NT2/D1 (cell line): ENCODE measurements at regions not wholly inside any gene's neighbourhood (a gene's known extent, or its start where the extent isn't known, plus 50 kb on each side); places are given as distances from the start of the nearest gene placed in this dataset.

Experiments used
- DNase-seq: peaks from one replicate; pipeline ENCODE4 v3.0.0-alpha.2; 2011; ENCODE audit warnings: low read depth, low spot score
- H3K27me3 ChIP-seq: 2 replicates; pipeline ENCODE4 v1.6.0; 2011; ENCODE audit warnings: mild to moderate bottlenecking; ENCODE audit not compliant: insufficient read length, insufficient read depth
- H3K36me3 ChIP-seq: 2 replicates; pipeline ENCODE4 v1.6.1; 2011; ENCODE audit warnings: mild to moderate bottlenecking, low read length, mixed read lengths; ENCODE audit not compliant: insufficient read depth, insufficient read length
- H3K4me1 ChIP-seq: 2 replicates; pipeline ENCODE4 v1.5.1; 2011; ENCODE audit not compliant: insufficient read depth, insufficient read length
- H3K4me3 ChIP-seq: 2 replicates; pipeline ENCODE4 v1.5.1; 2011; ENCODE audit warnings: low read depth; ENCODE audit not compliant: insufficient read length
- H3K9ac ChIP-seq: 2 replicates; pipeline ENCODE4 v1.6.0; 2011; ENCODE audit warnings: low read depth; ENCODE audit not compliant: insufficient read length
- H3K9me3 ChIP-seq: 2 replicates; pipeline ENCODE4 v1.5.1; 2011; ENCODE audit warnings: mild to moderate bottlenecking, low read length; ENCODE audit not compliant: insufficient read depth
- SUZ12 ChIP-seq: IDR thresholded peaks from 2 replicates; pipeline ENCODE4 v1.6.1; 2011; ENCODE audit not compliant: insufficient read length, insufficient read depth; ENCODE audit errors: extremely low read depth
- YY1 ChIP-seq: IDR thresholded peaks from 2 replicates; pipeline ENCODE4 v1.6.1; 2011; ENCODE audit not compliant: insufficient read length, insufficient read depth
- ZNF274 ChIP-seq: IDR thresholded peaks from 2 replicates; pipeline ENCODE4 v1.6.1; 2011; ENCODE audit warnings: mild to moderate bottlenecking, low read depth, low read length

DNA sequence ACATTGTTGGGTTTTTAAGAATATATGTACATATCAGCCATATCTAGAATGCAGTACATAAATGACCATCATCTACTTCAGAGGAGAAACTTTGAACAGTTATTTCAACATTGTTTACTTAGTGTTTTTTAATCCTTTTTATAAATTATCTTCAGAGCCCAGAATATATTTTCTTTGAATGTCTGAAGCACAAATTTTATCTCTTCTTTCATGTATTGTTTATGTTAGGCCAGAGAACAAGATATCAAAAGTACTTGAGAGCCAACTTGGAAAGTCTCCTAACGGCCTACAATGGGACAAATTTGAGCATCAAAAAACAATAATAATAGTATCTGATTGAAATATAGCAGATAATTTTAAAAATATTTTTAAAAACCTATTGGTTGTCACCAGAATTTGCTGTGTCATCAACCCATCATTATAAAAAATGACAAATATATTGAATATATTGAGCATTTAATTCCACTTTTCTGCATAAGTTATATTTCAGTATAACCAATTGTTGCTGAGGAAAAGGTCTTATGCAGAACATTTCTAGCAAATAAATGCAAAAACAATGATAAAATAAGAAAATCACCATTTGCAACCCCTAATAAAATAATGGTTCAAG, 67.5 kb upstream of the CCNG1 start:
- H3K27me3 ChIP-seq = no peaks in the 10 kb centered on the region
- H3K9ac ChIP-seq = no peak overlapping the region
- H3K4me3 ChIP-seq = no peak overlapping the region
- H3K36me3 ChIP-seq = no peaks in the 10 kb centered on the region
- TF ChIP-seq SUZ12 = no peak
- TF ChIP-seq YY1 = no peak
- no peak for TF ChIP-seq ZNF274
- no peaks in the 10 kb centered on the region for H3K4me1 ChIP-seq
- H3K9me3 ChIP-seq = peaks cover 6% of the 10 kb centered on the region; the same call in 1 of the 2 replicates
- no peak for DNase-seq

GRCh38 chr5:163373436-163374084, 63.8 kb upstream of the CCNG1 start:
- no peaks in the 10 kb centered on the region for H3K36me3 ChIP-seq
- no peak overlapping the region for H3K4me3 ChIP-seq
- H3K9ac ChIP-seq = no peak overlapping the region
- no peaks in the 10 kb centered on the region for H3K27me3 ChIP-seq
- no peaks in the 10 kb centered on the region for H3K9me3 ChIP-seq
- TF ChIP-seq YY1 (no peak), ZNF274 (no peak), SUZ12 (no peak)
- no peaks in the 10 kb centered on the region for H3K4me1 ChIP-seq
- no peak for DNase-seq

DNA sequence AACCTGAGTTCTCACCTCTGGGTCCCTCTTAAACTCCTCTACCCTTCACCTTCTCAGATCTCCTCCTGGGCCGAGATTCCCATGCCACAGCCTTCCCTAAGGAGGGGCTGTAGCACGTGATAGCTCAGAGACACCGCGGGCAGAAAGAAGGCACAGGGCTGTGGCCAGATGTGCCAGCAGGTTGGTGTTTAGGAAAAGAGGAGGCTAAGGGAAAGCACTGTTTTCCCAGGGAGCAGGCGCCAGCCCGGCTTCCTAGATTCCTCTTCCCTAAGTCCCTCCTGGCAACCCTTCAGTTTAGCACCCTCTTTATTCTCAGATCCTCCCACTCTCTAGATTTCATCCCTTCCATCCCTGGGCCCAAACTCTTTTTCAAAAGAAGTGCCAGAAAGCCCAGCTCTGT, 59.4 kb upstream of the CCNG1 start:
- no peak for DNase-seq
- Histone ChIP-seq H3K27me3 (no peaks in the 10 kb centered on the region), H3K36me3 (no peaks in the 10 kb centered on the region), H3K4me3 (no peak overlapping the region), H3K4me1 (no peaks in the 10 kb centered on the region), H3K9me3 (no peaks in the 10 kb centered on the region), H3K9ac (no peak overlapping the region)
- no peak for TF ChIP-seq SUZ12
- no peak for TF ChIP-seq YY1
- no peak for TF ChIP-seq ZNF274

- no peak overlapping the region for H3K9ac ChIP-seq
- TF ChIP-seq SUZ12 = no peak
- TF ChIP-seq YY1 = no peak
- TF ChIP-seq ZNF274 = no peak
- no peak for DNase-seq
- no peaks in the 10 kb centered on the region for H3K4me1 ChIP-seq
- H3K36me3 ChIP-seq = no peaks in the 10 kb centered on the region
- H3K9me3 ChIP-seq = no peaks in the 10 kb centered on the region
- no peak overlapping the region for H3K4me3 ChIP-seq
- H3K27me3 ChIP-seq = no peaks in the 10 kb centered on the region
Observed at GRCh38 chr5:163379298-163380155, 57.9 kb upstream of the CCNG1 start.

- Histone ChIP-seq H3K36me3 (no peaks in the 10 kb centered on the region), H3K4me1 (no peaks in the 10 kb centered on the region), H3K9ac (no peak overlapping the region), H3K4me3 (no peak overlapping the region), H3K9me3 (no peaks in the 10 kb centered on the region), H3K27me3 (no peaks in the 10 kb centered on the region)
- TF ChIP-seq SUZ12 (no peak), ZNF274 (no peak), YY1 (no peak)
- no peak for DNase-seq
Observed at GRCh38 chr5:163381832-163382231, 55.6 kb upstream of the CCNG1 start.

DNA sequence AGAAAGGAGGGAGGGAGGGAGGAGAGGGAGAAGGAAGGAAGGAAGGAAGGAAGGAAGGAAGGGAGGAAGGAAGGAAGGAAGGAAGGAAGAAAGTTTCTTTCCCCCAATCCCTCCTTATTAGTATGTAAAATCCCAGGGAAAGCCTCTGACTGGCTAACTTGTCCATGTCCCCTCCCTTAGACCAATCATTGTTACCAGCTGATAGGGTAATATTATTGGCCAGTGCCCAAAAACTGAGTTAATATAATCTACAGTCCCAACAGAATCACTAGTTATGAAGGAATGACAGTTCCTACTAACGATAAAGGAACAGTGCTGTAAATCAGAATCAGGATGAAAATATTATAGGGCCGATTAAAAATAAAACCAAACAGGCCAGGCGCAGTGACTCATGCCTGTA, 53.6 kb upstream of the CCNG1 start:
- no peaks in the 10 kb centered on the region for H3K27me3 ChIP-seq
- DNase-seq = no peak

DNA sequence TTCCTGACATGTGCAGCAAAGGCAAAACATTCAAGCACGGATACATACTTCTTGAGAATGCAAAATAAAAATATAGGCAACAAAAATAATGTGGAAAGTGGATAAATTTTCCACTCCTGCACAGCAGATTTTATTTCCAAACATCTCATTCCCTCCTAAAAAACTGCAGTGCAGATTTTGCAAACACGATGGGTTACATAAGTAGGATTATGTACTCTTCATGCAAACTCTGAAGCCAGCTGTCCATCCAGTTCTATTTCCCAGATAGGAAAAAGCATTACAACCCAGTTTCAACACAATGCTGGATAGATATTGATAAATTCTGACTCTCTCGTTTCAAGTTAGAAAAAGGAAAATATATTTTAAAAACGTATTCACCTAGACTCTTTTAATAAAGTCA, 52.7 kb upstream of the CCNG1 start:
- no peaks in the 10 kb centered on the region for H3K9me3 ChIP-seq
- no peak overlapping the region for H3K9ac ChIP-seq
- H3K27me3 ChIP-seq = no peaks in the 10 kb centered on the region
- DNase-seq = no peak
- TF ChIP-seq SUZ12 (no peak), YY1 (no peak), ZNF274 (no peak)
- H3K4me1 ChIP-seq = no peaks in the 10 kb centered on the region
- no peak overlapping the region for H3K4me3 ChIP-seq
- no peaks in the 10 kb centered on the region for H3K36me3 ChIP-seq

More for the DNA sequence above, 53.6 kb upstream of the CCNG1 start:
- Histone ChIP-seq H3K9ac (no peak overlapping the region), H3K4me3 (no peak overlapping the region), H3K9me3 (no peaks in the 10 kb centered on the region), H3K4me1 (no peaks in the 10 kb centered on the region), H3K36me3 (no peaks in the 10 kb centered on the region)
- TF ChIP-seq SUZ12 (no peak), YY1 (no peak)
